SK-N-MC (cell line): ENCODE measurements at regions not wholly inside any gene's neighbourhood (a gene's known extent, or its start where the extent isn't known, plus 50 kb on each side); places are given as distances from the start of the nearest gene placed in this dataset.

Experiments
- EZH2 ChIP-seq: fragments of 200-600 bp; sonication (generic); IDR thresholded peaks from one replicate; pipeline ENCODE4 v1.6.1; 2017; ENCODE audit warnings: antibody characterized with exemption
- POLR2AphosphoS5 ChIP-seq: IDR thresholded peaks from 2 replicates; pipeline ENCODE4 v1.6.1; 2012; ENCODE audit warnings: mild to moderate bottlenecking, low read depth, low read length, borderline replicate concordance

DNA sequence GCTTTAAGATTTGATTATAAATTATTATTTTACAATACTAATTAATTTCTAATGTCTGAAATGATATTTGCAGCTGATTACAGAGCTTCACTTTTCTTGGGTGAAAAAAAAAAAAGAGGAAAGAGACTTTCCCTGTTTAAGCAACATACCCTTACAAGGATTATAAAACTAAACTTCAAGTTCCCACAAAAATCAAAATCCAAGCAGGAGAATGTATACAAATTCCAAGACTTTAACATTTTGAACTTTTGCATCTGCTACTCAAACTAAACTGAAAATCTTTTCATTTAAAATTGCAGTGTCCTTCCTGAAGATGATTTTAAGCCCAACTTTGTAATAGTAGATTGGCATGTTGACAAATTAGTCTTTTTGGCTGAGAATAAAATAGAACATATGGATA is 742.4 kb upstream of the INTU start:
- TF ChIP-seq EZH2 (no peak), POLR2AphosphoS5 (no peak)
